ENCODE measurements at regions not wholly inside any gene's neighbourhood (a gene's known extent, or its start where the extent isn't known, plus 50 kb on each side); places are given as distances from the start of the nearest gene placed in this dataset.

Small RNAs in the stretch of these regions (small RNA-seq; reads per million reads assigned to genes)
- gene RF00438, result 0 reads per million in 3 experiments
